Neural cell (in vitro differentiated cells): ENCODE measurements at regions not wholly inside any gene's neighbourhood (a gene's known extent, or its start where the extent isn't known, plus 50 kb on each side); places are given as distances from the start of the nearest gene placed in this dataset.

Experiments
- CTCF ChIP-seq: fragments of 450-650 bp; IDR thresholded peaks from 2 replicates; pipeline ENCODE4 v1.5.1; 2014; ENCODE audit warnings: antibody characterized with exemption, mild to moderate bottlenecking, moderate library complexity; ENCODE audit not compliant: poor library complexity, severe bottlenecking
- EP300 ChIP-seq: fragments of 450-650 bp; conservative IDR thresholded peaks from 2 replicates; pipeline ENCODE4 v1.6.1; 2014; ENCODE audit warnings: antibody characterized with exemption, mild to moderate bottlenecking, moderate library complexity; ENCODE audit not compliant: poor library complexity, severe bottlenecking

GRCh38 chr6:53744321-53744720 is 50.5 kb upstream of the LRRC1 start:
- TF ChIP-seq EP300: no peak
- no peak for TF ChIP-seq CTCF
